ENCODE measurements at regions not wholly inside any gene's neighbourhood (a gene's known extent, or its start where the extent isn't known, plus 50 kb on each side); places are given as distances from the start of the nearest gene placed in this dataset.

DNA sequence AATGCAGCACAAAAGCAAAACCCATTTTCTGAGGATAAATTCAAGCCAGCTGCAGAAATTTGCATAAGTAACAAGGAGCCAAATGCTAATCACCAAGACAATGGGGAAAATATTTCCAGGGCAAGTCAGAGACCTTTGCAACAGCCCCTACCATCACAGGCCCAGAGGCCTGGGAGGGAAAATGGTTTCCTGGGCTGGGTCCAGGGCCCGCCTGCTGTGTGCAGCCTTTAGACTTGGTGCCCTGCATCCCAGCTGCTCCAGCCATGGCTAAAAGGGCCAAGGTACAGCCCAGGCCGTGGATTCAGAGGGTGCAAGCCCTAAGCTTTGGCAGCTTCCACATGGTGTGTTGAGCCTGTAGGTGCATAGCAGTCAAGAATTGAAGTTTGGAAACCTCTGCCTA lies 309.5 kb upstream of the SGCG start (continued):
- TF ChIP-seq, protein P1, sequence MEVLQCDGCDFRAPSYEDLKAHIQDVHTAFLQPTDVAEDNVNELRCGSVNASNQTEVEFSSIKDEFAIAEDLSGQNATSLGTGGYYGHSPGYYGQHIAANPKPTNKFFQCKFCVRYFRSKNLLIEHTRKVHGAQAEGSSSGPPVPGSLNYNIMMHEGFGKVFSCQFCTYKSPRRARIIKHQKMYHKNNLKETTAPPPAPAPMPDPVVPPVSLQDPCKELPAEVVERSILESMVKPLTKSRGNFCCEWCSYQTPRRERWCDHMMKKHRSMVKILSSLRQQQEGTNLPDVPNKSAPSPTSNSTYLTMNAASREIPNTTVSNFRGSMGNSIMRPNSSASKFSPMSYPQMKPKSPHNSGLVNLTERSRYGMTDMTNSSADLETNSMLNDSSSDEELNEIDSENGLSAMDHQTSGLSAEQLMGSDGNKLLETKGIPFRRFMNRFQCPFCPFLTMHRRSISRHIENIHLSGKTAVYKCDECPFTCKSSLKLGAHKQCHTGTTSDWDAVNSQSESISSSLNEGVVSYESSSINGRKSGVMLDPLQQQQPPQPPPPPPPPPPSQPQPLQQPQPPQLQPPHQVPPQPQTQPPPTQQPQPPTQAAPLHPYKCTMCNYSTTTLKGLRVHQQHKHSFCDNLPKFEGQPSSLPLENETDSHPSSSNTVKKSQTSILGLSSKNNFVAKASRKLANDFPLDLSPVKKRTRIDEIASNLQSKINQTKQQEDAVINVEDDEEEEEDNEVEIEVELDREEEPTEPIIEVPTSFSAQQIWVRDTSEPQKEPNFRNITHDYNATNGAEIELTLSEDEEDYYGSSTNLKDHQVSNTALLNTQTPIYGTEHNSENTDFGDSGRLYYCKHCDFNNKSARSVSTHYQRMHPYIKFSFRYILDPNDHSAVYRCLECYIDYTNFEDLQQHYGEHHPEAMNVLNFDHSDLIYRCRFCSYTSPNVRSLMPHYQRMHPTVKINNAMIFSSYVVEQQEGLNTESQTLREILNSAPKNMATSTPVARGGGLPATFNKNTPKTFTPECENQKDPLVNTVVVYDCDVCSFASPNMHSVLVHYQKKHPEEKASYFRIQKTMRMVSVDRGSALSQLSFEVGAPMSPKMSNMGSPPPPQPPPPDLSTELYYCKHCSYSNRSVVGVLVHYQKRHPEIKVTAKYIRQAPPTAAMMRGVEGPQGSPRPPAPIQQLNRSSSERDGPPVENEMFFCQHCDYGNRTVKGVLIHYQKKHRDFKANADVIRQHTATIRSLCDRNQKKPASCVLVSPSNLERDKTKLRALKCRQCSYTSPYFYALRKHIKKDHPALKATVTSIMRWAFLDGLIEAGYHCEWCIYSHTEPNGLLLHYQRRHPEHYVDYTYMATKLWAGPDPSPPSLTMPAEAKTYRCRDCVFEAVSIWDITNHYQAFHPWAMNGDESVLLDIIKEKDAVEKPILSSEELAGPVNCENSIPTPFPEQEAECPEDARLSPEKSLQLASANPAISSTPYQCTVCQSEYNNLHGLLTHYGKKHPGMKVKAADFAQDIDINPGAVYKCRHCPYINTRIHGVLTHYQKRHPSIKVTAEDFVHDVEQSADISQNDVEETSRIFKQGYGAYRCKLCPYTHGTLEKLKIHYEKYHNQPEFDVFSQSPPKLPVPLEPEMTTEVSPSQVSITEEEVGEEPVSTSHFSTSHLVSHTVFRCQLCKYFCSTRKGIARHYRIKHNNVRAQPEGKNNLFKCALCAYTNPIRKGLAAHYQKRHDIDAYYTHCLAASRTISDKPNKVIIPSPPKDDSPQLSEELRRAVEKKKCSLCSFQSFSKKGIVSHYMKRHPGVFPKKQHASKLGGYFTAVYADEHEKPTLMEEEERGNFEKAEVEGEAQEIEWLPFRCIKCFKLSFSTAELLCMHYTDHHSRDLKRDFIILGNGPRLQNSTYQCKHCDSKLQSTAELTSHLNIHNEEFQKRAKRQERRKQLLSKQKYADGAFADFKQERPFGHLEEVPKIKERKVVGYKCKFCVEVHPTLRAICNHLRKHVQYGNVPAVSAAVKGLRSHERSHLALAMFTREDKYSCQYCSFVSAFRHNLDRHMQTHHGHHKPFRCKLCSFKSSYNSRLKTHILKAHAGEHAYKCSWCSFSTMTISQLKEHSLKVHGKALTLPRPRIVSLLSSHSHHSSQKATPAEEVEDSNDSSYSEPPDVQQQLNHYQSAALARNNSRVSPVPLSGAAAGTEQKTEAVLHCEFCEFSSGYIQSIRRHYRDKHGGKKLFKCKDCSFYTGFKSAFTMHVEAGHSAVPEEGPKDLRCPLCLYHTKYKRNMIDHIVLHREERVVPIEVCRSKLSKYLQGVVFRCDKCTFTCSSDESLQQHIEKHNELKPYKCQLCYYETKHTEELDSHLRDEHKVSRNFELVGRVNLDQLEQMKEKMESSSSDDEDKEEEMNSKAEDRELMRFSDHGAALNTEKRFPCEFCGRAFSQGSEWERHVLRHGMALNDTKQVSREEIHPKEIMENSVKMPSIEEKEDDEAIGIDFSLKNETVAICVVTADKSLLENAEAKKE (CRISPR knock-in tag; IDR thresholded peaks at IDR 0.05) = no peak
- TF ChIP-seq STAT1 (IDR thresholded peaks at IDR 0.05; ENCODE audit: unreplicated experiment) = no peak

DNA sequence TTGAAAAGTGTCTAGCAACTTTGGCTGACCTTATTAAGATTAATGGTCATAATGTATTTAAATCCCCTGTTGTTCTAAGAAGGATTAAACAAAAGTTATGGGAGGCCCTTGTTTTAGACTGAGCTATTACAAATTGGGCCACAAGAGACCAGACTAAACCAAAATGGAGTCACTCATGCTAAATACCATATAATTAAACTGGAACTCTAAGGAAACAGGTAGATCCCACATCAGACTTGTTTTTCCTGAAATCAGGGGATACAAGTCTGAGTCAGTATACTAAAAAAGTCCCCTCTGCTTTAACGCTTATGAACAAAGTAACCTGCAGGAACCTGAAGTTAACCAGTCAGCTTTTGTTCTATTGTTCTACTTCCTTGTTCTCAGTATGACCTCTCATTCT lies 305.9 kb upstream of the SGCG start:
- peaks cover 14% of the 10 kb centered on the region; the same call in 1 of the 2 replicates for H3K4me1 ChIP-seq (ENCODE audit: insufficient read depth)
- H3K4me2 ChIP-seq = no peak overlapping the region
- H3K4me1 Mint-ChIP-seq = peaks cover 8% of the 10 kb centered on the region
- H3K9me3 Mint-ChIP-seq = peaks cover 41% of the 10 kb centered on the region
- H3K9me2 ChIP-seq (ENCODE audit: insufficient read depth) = no peaks in the 10 kb centered on the region
- no peak for ATAC-seq
- peaks cover 47% of the 10 kb centered on the region for H3K36me3 Mint-ChIP-seq (ENCODE audit: low read depth)
- H2AFZ ChIP-seq = no peak overlapping the region
- DNase-seq (ENCODE audit: low spot score) = no peak
- no peak overlapping the region for H3K4me3 ChIP-seq
- peaks cover 2% of the 10 kb centered on the region for H3K27me3 Mint-ChIP-seq (ENCODE audit: insufficient read depth, low read depth, poor library complexity)
- H3K27ac ChIP-seq (ENCODE audit: low read depth) = no peak overlapping the region
- no peak overlapping the region for H3K27ac Mint-ChIP-seq
- H4K20me1 ChIP-seq (replicated peaks; ENCODE audit: insufficient read depth) = no peaks in the 10 kb centered on the region
- no peaks in the 10 kb centered on the region for H3K79me2 ChIP-seq (replicated peaks; ENCODE audit: insufficient read depth)
- H3K27me3 ChIP-seq (ENCODE audit: insufficient read depth) = no peaks in the 10 kb centered on the region
- no peaks in the 10 kb centered on the region; the same call in 1 of the 2 replicates for H3K36me3 ChIP-seq (ENCODE audit: insufficient read depth)
- no peak overlapping the region for H3K4me3 Mint-ChIP-seq
- TF ChIP-seq, protein P2, sequence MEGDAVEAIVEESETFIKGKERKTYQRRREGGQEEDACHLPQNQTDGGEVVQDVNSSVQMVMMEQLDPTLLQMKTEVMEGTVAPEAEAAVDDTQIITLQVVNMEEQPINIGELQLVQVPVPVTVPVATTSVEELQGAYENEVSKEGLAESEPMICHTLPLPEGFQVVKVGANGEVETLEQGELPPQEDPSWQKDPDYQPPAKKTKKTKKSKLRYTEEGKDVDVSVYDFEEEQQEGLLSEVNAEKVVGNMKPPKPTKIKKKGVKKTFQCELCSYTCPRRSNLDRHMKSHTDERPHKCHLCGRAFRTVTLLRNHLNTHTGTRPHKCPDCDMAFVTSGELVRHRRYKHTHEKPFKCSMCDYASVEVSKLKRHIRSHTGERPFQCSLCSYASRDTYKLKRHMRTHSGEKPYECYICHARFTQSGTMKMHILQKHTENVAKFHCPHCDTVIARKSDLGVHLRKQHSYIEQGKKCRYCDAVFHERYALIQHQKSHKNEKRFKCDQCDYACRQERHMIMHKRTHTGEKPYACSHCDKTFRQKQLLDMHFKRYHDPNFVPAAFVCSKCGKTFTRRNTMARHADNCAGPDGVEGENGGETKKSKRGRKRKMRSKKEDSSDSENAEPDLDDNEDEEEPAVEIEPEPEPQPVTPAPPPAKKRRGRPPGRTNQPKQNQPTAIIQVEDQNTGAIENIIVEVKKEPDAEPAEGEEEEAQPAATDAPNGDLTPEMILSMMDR (conservative IDR thresholded peaks at IDR 0.05; ENCODE audit: low read depth in 2 of 2) = no peak
- TF ChIP-seq ZNF331 (CRISPR knock-in tag; IDR thresholded peaks at IDR 0.05; ENCODE audit: low read depth) (no peak), POLR2AphosphoS5 (IDR thresholded peaks at IDR 0.05; ENCODE audit: low read depth) (no peak), JUNB (IDR thresholded peaks at IDR 0.05; ENCODE audit: unreplicated experiment) (no peak), ZNF114 (CRISPR knock-in tag; IDR thresholded peaks at IDR 0.05) (no peak), EZH2phosphoT487 (IDR thresholded peaks at IDR 0.05; ENCODE audit: unreplicated experiment) (no peak), STAT1 (IDR thresholded peaks at IDR 0.05; ENCODE audit: unreplicated experiment) (no peak)
- TF ChIP-seq, protein P3, sequence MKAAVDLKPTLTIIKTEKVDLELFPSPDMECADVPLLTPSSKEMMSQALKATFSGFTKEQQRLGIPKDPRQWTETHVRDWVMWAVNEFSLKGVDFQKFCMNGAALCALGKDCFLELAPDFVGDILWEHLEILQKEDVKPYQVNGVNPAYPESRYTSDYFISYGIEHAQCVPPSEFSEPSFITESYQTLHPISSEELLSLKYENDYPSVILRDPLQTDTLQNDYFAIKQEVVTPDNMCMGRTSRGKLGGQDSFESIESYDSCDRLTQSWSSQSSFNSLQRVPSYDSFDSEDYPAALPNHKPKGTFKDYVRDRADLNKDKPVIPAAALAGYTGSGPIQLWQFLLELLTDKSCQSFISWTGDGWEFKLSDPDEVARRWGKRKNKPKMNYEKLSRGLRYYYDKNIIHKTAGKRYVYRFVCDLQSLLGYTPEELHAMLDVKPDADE (IDR thresholded peaks at IDR 0.05) = no peak
- H3F3A ChIP-seq (replicated peaks; ENCODE audit: low read depth) = no peaks in the 10 kb centered on the region

Measured in GM23338 (cell line).